H1 (cell line): ENCODE measurements at regions not wholly inside any gene's neighbourhood (a gene's known extent, or its start where the extent isn't known, plus 50 kb on each side); places are given as distances from the start of the nearest gene placed in this dataset.

ENCODE experiments used
- ATF3 ChIP-seq: IDR thresholded peaks from 2 replicates; pipeline ENCODE4 v1.6.1; 2011; ENCODE audit warnings: low read depth, mild to moderate bottlenecking, low read length; ENCODE audit not compliant: insufficient read depth
- NRF1 ChIP-seq: IDR thresholded peaks from 2 replicates; pipeline ENCODE4 v1.6.1; 2011; ENCODE audit warnings: mild to moderate bottlenecking, low read depth, low read length, improper control_type of control experiment
- RFX5 ChIP-seq: IDR thresholded peaks from 2 replicates; pipeline ENCODE4 v1.6.1; 2011; ENCODE audit warnings: low read depth, low read length, improper control_type of control experiment, borderline replicate concordance

- no peak for TF ChIP-seq NRF1
- TF ChIP-seq ATF3 = no peak
- TF ChIP-seq RFX5 = no peak
Measured at GRCh38 chr3:176399193-176399592, 798.1 kb downstream of the TBL1XR1 start (continued).
